Retinal pigment epithelial cell (primary cell): ENCODE measurements at regions not wholly inside any gene's neighbourhood (a gene's known extent, or its start where the extent isn't known, plus 50 kb on each side); places are given as distances from the start of the nearest gene placed in this dataset.

Source experiments
- DNase-seq: peaks from one replicate; pipeline ENCODE4 v3.0.0-alpha.2; 2010; ENCODE audit warnings: low read depth
- H3K4me3 ChIP-seq: 2 replicates; pipeline ENCODE4 v1.5.1; 2011; ENCODE audit warnings: mild to moderate bottlenecking, low read length, control low read depth, moderate library complexity
- CTCF ChIP-seq: conservative IDR thresholded peaks from 2 replicates; pipeline ENCODE4 v1.5.1; 2011; ENCODE audit warnings: low read depth, low read length, control low read depth, inconsistent platforms

GRCh38 chr9:107750741-107751566 is 261.4 kb upstream of the KLF4 start:
- H3K4me3 ChIP-seq, result no peak overlapping the region
- no peak for TF ChIP-seq CTCF
- DNase-seq, result peak; percentile 91

DNA sequence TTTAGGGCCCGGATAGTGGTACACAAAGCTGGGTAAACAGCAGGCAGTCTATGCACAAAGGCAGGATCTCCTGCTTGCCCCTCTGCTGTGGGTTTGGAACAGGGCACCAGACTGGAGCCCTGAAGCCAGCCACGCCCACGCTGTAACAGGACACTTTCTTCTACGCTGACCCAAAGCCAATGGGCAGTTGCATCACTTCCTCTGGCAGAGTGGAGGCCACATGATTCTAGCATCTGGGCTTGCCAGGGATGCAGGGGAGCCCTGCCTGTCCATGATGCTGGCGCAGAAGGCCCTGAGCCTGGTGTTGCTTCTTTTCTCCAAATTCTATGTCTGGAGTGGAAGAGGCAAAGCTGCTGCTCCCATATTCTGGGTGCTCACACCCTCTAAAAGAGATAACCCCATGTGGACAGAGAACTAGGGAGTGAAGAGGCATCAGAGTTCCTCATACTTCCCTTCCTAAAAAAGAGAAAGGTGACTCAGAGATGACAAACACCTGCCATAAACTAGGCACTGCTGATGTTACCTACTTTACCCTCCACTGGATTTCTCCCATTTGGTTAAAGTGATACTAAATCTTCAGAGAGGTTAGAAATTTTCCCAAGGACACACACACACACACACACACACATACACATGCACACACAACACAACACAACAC is 260.3 kb upstream of the KLF4 start:
- H3K4me3 ChIP-seq, result no peak overlapping the region
- DNase-seq, result peak; percentile 71
- no peak for TF ChIP-seq CTCF

- no peak for TF ChIP-seq CTCF
- DNase-seq, result no peak
- no peak overlapping the region for H3K4me3 ChIP-seq
These were observed 255.3 kb upstream of the KLF4 start for GRCh38 chr9:107744873-107745272.

DNA sequence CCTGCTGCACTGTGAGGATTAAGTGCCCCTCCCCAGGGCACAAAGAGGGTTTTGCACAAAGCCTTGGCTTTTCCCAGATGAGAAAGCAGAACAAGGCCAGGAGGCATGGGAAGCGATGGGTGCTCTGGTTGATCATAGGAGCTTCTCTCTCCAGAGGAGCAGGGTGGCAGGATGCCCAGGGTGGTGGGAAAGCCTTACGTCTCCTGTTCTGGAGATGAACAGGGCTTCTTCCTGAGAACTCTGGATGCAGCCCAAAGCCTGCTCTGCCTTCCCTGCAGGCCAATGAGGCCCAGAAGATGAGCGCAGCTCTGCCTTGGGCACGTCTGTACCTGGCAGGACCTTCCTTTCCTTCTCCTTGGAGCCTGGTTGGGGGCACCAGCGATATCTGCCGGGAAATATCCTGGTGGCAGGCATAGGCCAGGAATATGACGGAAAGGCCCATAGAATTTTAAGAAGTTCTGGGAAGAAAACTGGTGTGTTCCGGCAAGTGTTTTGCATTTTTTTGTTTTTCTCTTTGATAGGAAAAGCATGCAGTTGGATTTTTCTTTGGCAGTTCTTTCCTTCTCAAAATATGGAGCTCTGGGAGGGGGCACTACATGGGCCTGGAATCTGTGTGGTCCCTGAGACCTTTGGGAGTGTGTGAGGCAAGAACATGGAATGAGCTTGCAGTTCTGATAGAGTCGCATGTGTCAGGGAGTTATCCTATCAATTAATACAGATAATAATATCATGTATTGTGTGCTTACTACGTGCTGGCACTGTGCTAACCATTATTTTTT is 253.2 kb upstream of the KLF4 start:
- TF ChIP-seq CTCF, result no peak
- H3K4me3 ChIP-seq, result no peak overlapping the region
- DNase-seq, result no peak

- no peak for DNase-seq
- no peak overlapping the region for H3K4me3 ChIP-seq
- no peak for TF ChIP-seq CTCF
These were observed 250.8 kb upstream of the KLF4 start for GRCh38 chr9:107740088-107740980.

GRCh38 chr9:107739601-107740082 is 250.1 kb upstream of the KLF4 start:
- no peak overlapping the region for H3K4me3 ChIP-seq
- no peak for DNase-seq
- TF ChIP-seq CTCF, result no peak
